H1 (cell line): ENCODE measurements at regions not wholly inside any gene's neighbourhood (a gene's known extent, or its start where the extent isn't known, plus 50 kb on each side); places are given as distances from the start of the nearest gene placed in this dataset.

Experiments used
- CTCF ChIA-PET: fragments of 300-600 bp; sonication (Branson Sonifier 250); formaldehyde crosslinking; loops from one replicate; lab custom pipeline; 2021; ENCODE audit not compliant: partially characterized antibody; lab: Charles Lee
- POLR2A ChIA-PET: fragments of 300-600 bp; sonication (Branson Sonifier 250); formaldehyde crosslinking; loops from one replicate; lab custom pipeline; 2021; ENCODE audit warnings: inconsistent platforms; ENCODE audit not compliant: partially characterized antibody; lab: Charles Lee
- DNase-seq, 2 experiments: peaks; one replicate each; pipeline versions ENCODE4 v3.0.0 to v3.0.0-alpha.2; 2010 to 2022; ENCODE audit warnings: low spot score in 2 of 2, low read depth in 1 of 2, mixed read lengths in 1 of 2
- FAIRE-seq: peaks from 2 replicates; lab custom pipeline; 2011; peaks lifted over from hg19 to GRCh38; lab: Jason Lieb, UNC
- H2AFZ ChIP-seq: 2 replicates; pipeline ENCODE4 v1.8.1; 2012; ENCODE audit warnings: low read length, inconsistent platforms
- H2AK5ac ChIP-seq: 2 replicates; pipeline ENCODE4 v1.6.1; 2013; ENCODE audit warnings: low read depth, low read length
- H2BK120ac ChIP-seq: replicated peaks from 2 replicates; pipeline ENCODE3; 2013; ENCODE audit warnings: low read depth, low read length, inconsistent platforms
- H2BK12ac ChIP-seq: 2 replicates; pipeline ENCODE4 v1.6.1; 2013; ENCODE audit warnings: low read depth, low read length
- H2BK15ac ChIP-seq: 2 replicates; pipeline ENCODE4 v1.6.1; 2013; ENCODE audit warnings: low read length
- H2BK20ac ChIP-seq: 2 replicates; pipeline ENCODE4 v1.6.1; 2013; ENCODE audit warnings: low read length
- H2BK5ac ChIP-seq: 2 replicates; pipeline ENCODE4 v1.6.1; 2013; ENCODE audit warnings: low read depth, low read length
- H3K14ac ChIP-seq: 2 replicates; pipeline ENCODE4 v1.6.1; 2013; ENCODE audit warnings: inconsistent platforms; ENCODE audit not compliant: insufficient read length
- H3K18ac ChIP-seq: 2 replicates; pipeline ENCODE4 v1.6.1; 2013; ENCODE audit warnings: low read length; ENCODE audit errors: extremely low read depth
- H3K23ac ChIP-seq: 2 replicates; pipeline ENCODE4 v1.6.1; 2013; ENCODE audit warnings: inconsistent platforms; ENCODE audit not compliant: insufficient read length
- H3K23me2 ChIP-seq: 2 replicates; pipeline ENCODE4 v1.6.1; 2013; ENCODE audit warnings: low read depth, low read length
- H3K27ac ChIP-seq: 2 replicates; pipeline ENCODE4 v1.6.1; 2011; ENCODE audit warnings: low read depth, low read length, inconsistent platforms
- H3K27me3 ChIP-seq, 4 experiments: replicated peaks in 1 of 4; 1 replicate in 1 of 4; 2 replicates in 3 of 4; pipeline versions ENCODE4 v1.6.1 to v1.8.1; 2011 to 2013; ENCODE audit warnings: low read length in 3 of 4, mild to moderate bottlenecking in 3 of 4, inconsistent platforms in 2 of 4, mixed read lengths in 2 of 4, moderate library complexity in 1 of 4; ENCODE audit not compliant: control insufficient read depth in 3 of 4, insufficient read depth in 3 of 4; ENCODE audit errors: extremely low read depth in 1 of 4
- H3K36me3 ChIP-seq, 4 experiments: 2 replicates each; pipeline versions ENCODE4 v1.6.1 to v1.8.1; 2011 to 2013; ENCODE audit warnings: mild to moderate bottlenecking in 4 of 4, low read length in 3 of 4, moderate library complexity in 2 of 4, control low read depth in 1 of 4, inconsistent platforms in 1 of 4; ENCODE audit not compliant: insufficient read depth in 4 of 4, control insufficient read depth in 2 of 4
- H3K4ac ChIP-seq: replicated peaks from 2 replicates; pipeline ENCODE3; 2013; ENCODE audit warnings: low read length, low read depth, mixed read lengths, inconsistent platforms; ENCODE audit not compliant: insufficient read length
- H3K4me1 ChIP-seq, 4 experiments: replicated peaks in 1 of 4; 1 replicate in 1 of 4; 2 replicates in 3 of 4; pipeline versions ENCODE4 v1.6.1 to v1.8.1; 2011 to 2013; ENCODE audit warnings: low read length in 3 of 4, inconsistent platforms in 2 of 4, mixed read lengths in 1 of 4; ENCODE audit not compliant: insufficient read depth in 4 of 4, control insufficient read depth in 3 of 4
- H3K4me2 ChIP-seq, 2 experiments: 2 replicates each; pipeline versions ENCODE4 v1.6.1 to v1.8.1; 2011 to 2013; ENCODE audit warnings: low read depth in 2 of 2, low read length in 2 of 2, control low read depth in 1 of 2, inconsistent platforms in 1 of 2, mild to moderate bottlenecking in 1 of 2; ENCODE audit not compliant: insufficient read depth in 1 of 2
- H3K4me3 ChIP-seq, 4 experiments: fragments of 200-600, 300-600 bp in 1 of 4; sonication (generic), shearing (Covaris generic), sonication (Bioruptor Twin) in 1 of 4; 2 replicates each; pipeline versions ENCODE4 v1.5.1 to v1.8.1; 2011 to 2016; ENCODE audit warnings: low read length in 4 of 4, low read depth in 3 of 4, control low read depth in 2 of 4, inconsistent platforms in 2 of 4, mild to moderate bottlenecking in 2 of 4, mixed read lengths in 1 of 4, moderate library complexity in 1 of 4; ENCODE audit not compliant: insufficient read depth in 2 of 4; ENCODE audit errors: extremely low read depth in 1 of 4
- H3K56ac ChIP-seq: replicated peaks from 2 replicates; pipeline ENCODE3; 2013; ENCODE audit warnings: low read depth, mild to moderate bottlenecking, mixed read lengths, low read length, inconsistent platforms; ENCODE audit not compliant: insufficient read length
- H3K79me1 ChIP-seq: 2 replicates; pipeline ENCODE4 v1.6.1; 2013; ENCODE audit warnings: low read depth, low read length, control low read depth
- H3K79me2 ChIP-seq, 2 experiments: 2 replicates each; pipeline versions ENCODE4 v1.6.1 to v1.8.1; 2012 to 2013; ENCODE audit warnings: low read length in 2 of 2, mild to moderate bottlenecking in 2 of 2, inconsistent platforms in 1 of 2; ENCODE audit not compliant: insufficient read depth in 2 of 2, control insufficient read depth in 1 of 2
- H3K9ac ChIP-seq, 4 experiments: replicated peaks in 1 of 4; 1 replicate in 1 of 4; 2 replicates in 3 of 4; pipeline versions ENCODE4 v1.6.1 to v1.8.1; 2011 to 2013; ENCODE audit warnings: low read depth in 3 of 4, low read length in 3 of 4, control low read depth in 2 of 4, mild to moderate bottlenecking in 2 of 4, moderate library complexity in 2 of 4, inconsistent platforms in 1 of 4; ENCODE audit errors: extremely low read depth in 1 of 4
- H3K9me3 ChIP-seq, 2 experiments: 2 replicates each; pipeline versions ENCODE4 v1.6.1 to v1.8.1; 2012 to 2013; ENCODE audit warnings: mild to moderate bottlenecking in 2 of 2, moderate library complexity in 2 of 2, control low read depth in 1 of 2, inconsistent platforms in 1 of 2, low read depth in 1 of 2, low read length in 1 of 2, mixed read lengths in 1 of 2; ENCODE audit not compliant: insufficient read depth in 2 of 2
- H4K20me1 ChIP-seq, 2 experiments: replicated peaks in 1 of 2; 2 replicates each; pipeline versions ENCODE3 to v1.8.1; 2011 to 2013; ENCODE audit warnings: inconsistent platforms in 2 of 2, low read length in 2 of 2, mild to moderate bottlenecking in 1 of 2; ENCODE audit not compliant: insufficient read depth in 2 of 2, control insufficient read depth in 1 of 2
- H4K5ac ChIP-seq: 2 replicates; pipeline ENCODE4 v1.6.1; 2013; ENCODE audit warnings: low read length, low read depth, mixed read lengths, inconsistent platforms; ENCODE audit not compliant: insufficient read length
- H4K8ac ChIP-seq: 2 replicates; pipeline ENCODE4 v1.8.0; 2013; ENCODE audit warnings: mild to moderate bottlenecking, moderate library complexity, low read length, inconsistent platforms; ENCODE audit not compliant: insufficient read depth; ENCODE audit errors: extremely low read depth
- H4K91ac ChIP-seq: replicated peaks from 2 replicates; pipeline ENCODE3; 2013; ENCODE audit warnings: low read length, mixed read lengths, inconsistent platforms; ENCODE audit not compliant: insufficient read length
- ASH2L ChIP-seq: fragments of 200-600, 300-600 bp; sonication (generic); IDR thresholded peaks from one replicate; pipeline ENCODE4 v1.7.1; 2017; ENCODE audit warnings: low read length
- CBX5 ChIP-seq: fragments of 300-800, 300-1000 bp; sonication (generic); IDR thresholded peaks from 2 replicates; pipeline ENCODE4 v1.7.1; 2016; ENCODE audit warnings: antibody characterized with exemption, low read length, low read depth
- CHD1 ChIP-seq: IDR thresholded peaks from 2 replicates; pipeline ENCODE4 v1.6.1; 2012; ENCODE audit warnings: low read depth, low read length, improper control_type of control experiment
- CHD2 ChIP-seq: IDR thresholded peaks from 2 replicates; pipeline ENCODE4 v1.6.1; 2012; ENCODE audit warnings: low read length, improper control_type of control experiment
- CREB1 ChIP-seq: IDR thresholded peaks from 2 replicates; pipeline ENCODE4 v1.6.1; 2012; ENCODE audit warnings: inconsistent platforms
- EP300 ChIP-seq, 2 experiments: IDR thresholded peaks; 1 replicate in 1 of 2; 2 replicates in 1 of 2; pipeline ENCODE4 v1.6.1; 2011 to 2012; ENCODE audit warnings: low read depth in 2 of 2, low read length in 2 of 2, mild to moderate bottlenecking in 2 of 2, borderline replicate concordance in 1 of 2, inconsistent platforms in 1 of 2, moderate library complexity in 1 of 2
- FOSL1 ChIP-seq: IDR thresholded peaks from 2 replicates; pipeline ENCODE4 v1.6.1; 2011; ENCODE audit warnings: mild to moderate bottlenecking, low read depth, low read length, moderate library complexity; ENCODE audit not compliant: insufficient read depth
- JUN ChIP-seq: IDR thresholded peaks from 2 replicates; pipeline ENCODE4 v1.6.1; 2011; ENCODE audit warnings: low read depth, mild to moderate bottlenecking, improper control_type of control experiment, low read length
- MAFK ChIP-seq: IDR thresholded peaks from 2 replicates; pipeline ENCODE4 v1.6.1; 2012; ENCODE audit warnings: low read depth, mild to moderate bottlenecking, improper control_type of control experiment, low read length
- NANOG ChIP-seq: IDR thresholded peaks from 2 replicates; pipeline ENCODE4 v1.6.1; 2011; ENCODE audit warnings: low read length, low read depth, mild to moderate bottlenecking, inconsistent platforms; ENCODE audit not compliant: insufficient read depth, poor library complexity, severe bottlenecking
- PHF8 ChIP-seq: fragments of 200-600 bp; sonication (generic); conservative IDR thresholded peaks from 2 replicates; pipeline ENCODE4 v1.7.1; 2012; ENCODE audit warnings: low read depth, mild to moderate bottlenecking, inconsistent platforms, low read length, moderate library complexity
- POLR2AphosphoS5 ChIP-seq: IDR thresholded peaks from 2 replicates; pipeline ENCODE4 v1.6.1; 2011; ENCODE audit warnings: low read depth, low read length
- POU5F1 ChIP-seq: IDR thresholded peaks from 2 replicates; pipeline ENCODE4 v1.6.1; 2011; ENCODE audit warnings: low read depth, mild to moderate bottlenecking, low read length, moderate library complexity
- RAD21 ChIP-seq, 2 experiments: IDR thresholded peaks in 1 of 2; conservative IDR thresholded peaks in 1 of 2; 2 replicates each; pipeline ENCODE4 v1.6.1; 2011; ENCODE audit warnings: low read depth in 2 of 2, low read length in 2 of 2, improper control_type of control experiment in 1 of 2, inconsistent platforms in 1 of 2, mild to moderate bottlenecking in 1 of 2, moderate library complexity in 1 of 2
- SIN3A ChIP-seq, 2 experiments: IDR thresholded peaks in 1 of 2; conservative IDR thresholded peaks in 1 of 2; 2 replicates each; pipeline ENCODE4 v1.6.1; 2011 to 2012; ENCODE audit warnings: low read length in 2 of 2, improper control_type of control experiment in 1 of 2, low read depth in 1 of 2, mild to moderate bottlenecking in 1 of 2
- TAF1 ChIP-seq: IDR thresholded peaks from 2 replicates; pipeline ENCODE4 v1.6.1; 2011; ENCODE audit warnings: mild to moderate bottlenecking, low read depth, low read length

DNA sequence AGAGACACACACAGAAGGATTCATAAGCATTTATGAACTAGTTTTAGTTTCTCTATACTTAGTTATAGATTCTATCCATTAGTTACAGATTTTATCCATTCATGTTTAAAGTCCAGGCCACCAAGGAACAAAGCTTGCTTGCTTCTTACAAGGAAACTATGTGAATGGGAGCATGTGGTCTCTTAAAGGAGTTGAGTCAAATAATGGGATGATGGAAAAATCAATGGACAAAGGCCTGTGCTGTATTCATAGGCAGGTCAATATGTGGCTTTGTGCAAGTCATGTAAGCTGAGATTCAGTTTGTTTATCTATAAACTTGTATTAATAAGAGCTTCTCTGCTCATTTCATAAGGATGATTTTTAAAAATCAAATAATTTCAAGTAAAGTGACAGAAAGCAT, 172.8 kb upstream of the CDK1 start:
- no peak overlapping the region for H3K4ac ChIP-seq
- no peaks in the 10 kb centered on the region for H3K79me1 ChIP-seq
- no peaks in the 10 kb centered on the region for H3K9me3 ChIP-seq
- no peaks in the 10 kb centered on the region for H3K36me3 ChIP-seq
- H3K79me2 ChIP-seq, result no peaks in the 10 kb centered on the region
- H3K23me2 ChIP-seq, result no peaks in the 10 kb centered on the region
- H3K4me1 ChIP-seq, result no peaks in the 10 kb centered on the region
- H3K27ac ChIP-seq, result no peak overlapping the region
- H2BK20ac ChIP-seq, result no peak overlapping the region
- H4K91ac ChIP-seq, result no peak overlapping the region
- no peaks in the 10 kb centered on the region for H4K20me1 ChIP-seq
- POLR2A ChIA-PET, result no interaction called here
- no peak overlapping the region for H4K8ac ChIP-seq
- no peak overlapping the region for H3K4me2 ChIP-seq
- no peak for FAIRE-seq
- H2AFZ ChIP-seq, result no peak overlapping the region
- no peak for DNase-seq
- no peak overlapping the region for H2BK5ac ChIP-seq
- H4K5ac ChIP-seq, result no peak overlapping the region
- no peak overlapping the region for H2AK5ac ChIP-seq
- H3K27me3 ChIP-seq, result peaks cover 0 to 1% (median 0%) of the 10 kb centered on the region in 4 experiments; a peak in 1 of 7 replicates
- no peak overlapping the region for H2BK15ac ChIP-seq
- H3K9ac ChIP-seq, result no peak overlapping the region
- CTCF ChIA-PET, result interaction anchor here (0.5 to 1.3 kb wide), 6 partner anchors 9 to 51 kb away, joined by 3 to 5 read pairs (median 3); no protein-coding TSS in a partner anchor
- H2BK120ac ChIP-seq, result no peak overlapping the region
- no peak overlapping the region for H2BK12ac ChIP-seq
- H3K14ac ChIP-seq, result no peak overlapping the region
- no peak overlapping the region for H3K56ac ChIP-seq
- H3K4me3 ChIP-seq, result no peak overlapping the region
- H3K18ac ChIP-seq, result no peak overlapping the region
- H3K23ac ChIP-seq, result no peak overlapping the region
- TF ChIP-seq CHD2, result no peak
- no peak for TF ChIP-seq CBX5
- TF ChIP-seq NANOG, result no peak
- TF ChIP-seq TAF1, result no peak
- TF ChIP-seq FOSL1, result no peak
- TF ChIP-seq MAFK, result no peak
- no peak for TF ChIP-seq EP300 (IDR thresholded peaks at IDR 0.05; ENCODE audit: borderline replicate concordance in 1 of 2, low read depth in 2 of 2, low read length in 2 of 2)
- no peak for TF ChIP-seq SIN3A (conservative IDR thresholded peaks at IDR 0.05 in 1 of 2, IDR thresholded peaks at IDR 0.05 in 1 of 2; ENCODE audit: low read depth in 1 of 2, low read length in 2 of 2)
- no peak for TF ChIP-seq JUN
- TF ChIP-seq ASH2L, result no peak
- no peak for TF ChIP-seq PHF8
- TF ChIP-seq RAD21 (IDR thresholded peaks at IDR 0.05 in 1 of 2, conservative IDR thresholded peaks at IDR 0.05 in 1 of 2; ENCODE audit: low read depth in 2 of 2, low read length in 2 of 2), result no peak
- TF ChIP-seq POU5F1, result no peak
- no peak for TF ChIP-seq POLR2AphosphoS5
- no peak for TF ChIP-seq CREB1
- TF ChIP-seq CHD1, result no peak
